ENCODE measurements at regions not wholly inside any gene's neighbourhood (a gene's known extent, or its start where the extent isn't known, plus 50 kb on each side); places are given as distances from the start of the nearest gene placed in this dataset.

GRCh38 chr2:139645617-139646016, 865.4 kb upstream of the NXPH2 start:
- Histone ChIP-seq H3K4me3 (ENCODE audit: insufficient read depth, low read length, poor library complexity, severe bottlenecking) (no peak overlapping the region), H3K4me2 (ENCODE audit: low read depth, low read length, poor library complexity, severe bottlenecking) (no peak overlapping the region), H2AFZ (ENCODE audit: low read depth, low read length, severe bottlenecking) (no peak overlapping the region), H3K27ac (ENCODE audit: low read depth, low read length) (no peak overlapping the region), H3K9ac (ENCODE audit: low read length) (no peak overlapping the region), H4K20me1 (ENCODE audit: low read depth, low read length) (no peaks in the 10 kb centered on the region), H3K27me3 (ENCODE audit: low read length) (no peaks in the 10 kb centered on the region), H3F3A (ENCODE audit: insufficient read depth) (no peaks in the 10 kb centered on the region), H3K79me2 (ENCODE audit: insufficient read depth, low read length) (no peaks in the 10 kb centered on the region), H3K36me3 (ENCODE audit: low read length) (no peaks in the 10 kb centered on the region), H3K9me2 (replicated peaks; ENCODE audit: insufficient read depth, low read length) (no peaks in the 10 kb centered on the region), H3K9me3 (ENCODE audit: insufficient read depth, low read length) (no peaks in the 10 kb centered on the region)
- TF ChIP-seq EZH2phosphoT487 (conservative IDR thresholded peaks at IDR 0.05; ENCODE audit: low read length), result no peak
- no peak for TF ChIP-seq CTCF (IDR thresholded peaks at IDR 0.05; ENCODE audit: insufficient read depth, low read length, poor library complexity, severe bottlenecking)

GRCh38 chr2:139643139-139643538, 862.9 kb upstream of the NXPH2 start:
- Histone ChIP-seq H3F3A (ENCODE audit: insufficient read depth) (no peaks in the 10 kb centered on the region), H3K9me2 (replicated peaks; ENCODE audit: insufficient read depth, low read length) (no peaks in the 10 kb centered on the region), H4K20me1 (ENCODE audit: low read depth, low read length) (no peaks in the 10 kb centered on the region), H3K36me3 (ENCODE audit: low read length) (no peaks in the 10 kb centered on the region), H3K4me3 (ENCODE audit: insufficient read depth, low read length, poor library complexity, severe bottlenecking) (no peak overlapping the region), H3K79me2 (ENCODE audit: insufficient read depth, low read length) (no peaks in the 10 kb centered on the region), H3K9me3 (ENCODE audit: insufficient read depth, low read length) (no peaks in the 10 kb centered on the region), H3K4me2 (ENCODE audit: low read depth, low read length, poor library complexity, severe bottlenecking) (no peak overlapping the region), H2AFZ (ENCODE audit: low read depth, low read length, severe bottlenecking) (no peak overlapping the region), H3K27me3 (ENCODE audit: low read length) (no peaks in the 10 kb centered on the region), H3K9ac (ENCODE audit: low read length) (no peak overlapping the region), H3K27ac (ENCODE audit: low read depth, low read length) (no peak overlapping the region)
- TF ChIP-seq CTCF (IDR thresholded peaks at IDR 0.05; ENCODE audit: insufficient read depth, low read length, poor library complexity, severe bottlenecking) (no peak), EZH2phosphoT487 (conservative IDR thresholded peaks at IDR 0.05; ENCODE audit: low read length) (no peak)

GRCh38 chr2:139631966-139632365, 851.8 kb upstream of the NXPH2 start:
- Histone ChIP-seq H3K27me3 (ENCODE audit: low read length) (no peaks in the 10 kb centered on the region), H3K4me3 (ENCODE audit: insufficient read depth, low read length, poor library complexity, severe bottlenecking) (no peak overlapping the region), H3K9me2 (replicated peaks; ENCODE audit: insufficient read depth, low read length) (0 out of 2 replicates have a peak, but pooled peaks cover 3% of the 10 kb centered on the region), H4K20me1 (ENCODE audit: low read depth, low read length) (no peaks in the 10 kb centered on the region), H3K36me3 (ENCODE audit: low read length) (no peaks in the 10 kb centered on the region), H3K9ac (ENCODE audit: low read length) (no peak overlapping the region), H2AFZ (ENCODE audit: low read depth, low read length, severe bottlenecking) (no peak overlapping the region), H3K9me3 (ENCODE audit: insufficient read depth, low read length) (no peaks in the 10 kb centered on the region), H3F3A (ENCODE audit: insufficient read depth) (no peaks in the 10 kb centered on the region), H3K79me2 (ENCODE audit: insufficient read depth, low read length) (no peaks in the 10 kb centered on the region), H3K27ac (ENCODE audit: low read depth, low read length) (no peak overlapping the region), H3K4me2 (ENCODE audit: low read depth, low read length, poor library complexity, severe bottlenecking) (no peak overlapping the region)
- TF ChIP-seq CTCF (IDR thresholded peaks at IDR 0.05; ENCODE audit: insufficient read depth, low read length, poor library complexity, severe bottlenecking) (no peak), EZH2phosphoT487 (conservative IDR thresholded peaks at IDR 0.05; ENCODE audit: low read length) (no peak)
